ENCODE measurements at regions not wholly inside any gene's neighbourhood (a gene's known extent, or its start where the extent isn't known, plus 50 kb on each side); places are given as distances from the start of the nearest gene placed in this dataset.

GRCh38 chr2:157106950-157107349, 150.6 kb upstream of the GALNT5 start:
- Mint-ChIP-seq H3K27ac (ENCODE audit: unreplicated experiment) (peak overlapping the region; percentile 38), H3K9me3 (ENCODE audit: low read depth, unreplicated experiment) (peaks cover under 1% of the 10 kb centered on the region), H3K4me1 (ENCODE audit: low read depth, unreplicated experiment) (peaks cover 20% of the 10 kb centered on the region), H3K4me3 (ENCODE audit: low read depth, unreplicated experiment) (no peak overlapping the region), H3K36me3 (ENCODE audit: insufficient read depth, unreplicated experiment) (peaks cover 5% of the 10 kb centered on the region), H3K27me3 (ENCODE audit: unreplicated experiment) (no peaks in the 10 kb centered on the region)
- CTCF ChIA-PET = no interaction called here
- TF ChIP-seq CTCF (IDR thresholded peaks at IDR 0.05; ENCODE audit: unreplicated experiment) = no peak
- no TSS peak for BruUV-seq (replicated peaks)
- DNase-seq = no peak
- intact Hi-C loops (cut with micrococcal nuclease; ENCODE audit: unreplicated experiment) = loop anchor here (5.0 kb wide), 1 partner anchor 85 kb away; no protein-coding TSS in a partner anchor

GRCh38 chr2:157107460-157107859, 150.0 kb upstream of the GALNT5 start:
- peak; percentile 23 for DNase-seq
- Mint-ChIP-seq H3K4me1 (ENCODE audit: low read depth, unreplicated experiment) (peaks cover 20% of the 10 kb centered on the region), H3K4me3 (ENCODE audit: low read depth, unreplicated experiment) (no peak overlapping the region), H3K36me3 (ENCODE audit: insufficient read depth, unreplicated experiment) (peaks cover 5% of the 10 kb centered on the region), H3K27me3 (ENCODE audit: unreplicated experiment) (no peaks in the 10 kb centered on the region), H3K27ac (ENCODE audit: unreplicated experiment) (peak overlapping the region; percentile 38), H3K9me3 (ENCODE audit: low read depth, unreplicated experiment) (no peaks in the 10 kb centered on the region)
- no peak for TF ChIP-seq CTCF (IDR thresholded peaks at IDR 0.05; ENCODE audit: unreplicated experiment)
- intact Hi-C loops (cut with micrococcal nuclease; ENCODE audit: unreplicated experiment) = loop anchor here (5.0 kb wide), 1 partner anchor 85 kb away; no protein-coding TSS in a partner anchor
- BruUV-seq (replicated peaks) = no TSS peak
- CTCF ChIA-PET = interaction anchor here (0.8 kb wide), 1 partner anchor 19 kb away, joined by 3 read pairs; no protein-coding TSS in a partner anchor

- Mint-ChIP-seq H3K9me3 (ENCODE audit: low read depth, unreplicated experiment) (no peaks in the 10 kb centered on the region), H3K27ac (ENCODE audit: unreplicated experiment) (peak overlapping the region; percentile 38), H3K27me3 (ENCODE audit: unreplicated experiment) (no peaks in the 10 kb centered on the region), H3K4me1 (ENCODE audit: low read depth, unreplicated experiment) (peaks cover 20% of the 10 kb centered on the region), H3K4me3 (ENCODE audit: low read depth, unreplicated experiment) (no peak overlapping the region), H3K36me3 (ENCODE audit: insufficient read depth, unreplicated experiment) (peaks cover 5% of the 10 kb centered on the region)
- DNase-seq = peak; percentile 82
- no peak for TF ChIP-seq CTCF (IDR thresholded peaks at IDR 0.05; ENCODE audit: unreplicated experiment)
- intact Hi-C loops (cut with micrococcal nuclease; ENCODE audit: unreplicated experiment) = loop anchor here (5.0 kb wide), 1 partner anchor 84 kb away; no protein-coding TSS in a partner anchor
- BruUV-seq (replicated peaks) = no TSS peak
- CTCF ChIA-PET = interaction anchor here (0.8 kb wide), 1 partner anchor 18 kb away, joined by 3 read pairs; no protein-coding TSS in a partner anchor
These were observed 149.6 kb upstream of the GALNT5 start for GRCh38 chr2:157107877-157108276.

- Mint-ChIP-seq H3K4me3 (ENCODE audit: low read depth, unreplicated experiment) (no peak overlapping the region), H3K27me3 (ENCODE audit: unreplicated experiment) (no peaks in the 10 kb centered on the region), H3K9me3 (ENCODE audit: low read depth, unreplicated experiment) (no peaks in the 10 kb centered on the region), H3K36me3 (ENCODE audit: insufficient read depth, unreplicated experiment) (no peaks in the 10 kb centered on the region), H3K27ac (ENCODE audit: unreplicated experiment) (no peak overlapping the region), H3K4me1 (ENCODE audit: low read depth, unreplicated experiment) (peaks cover 22% of the 10 kb centered on the region)
- no TSS peak for BruUV-seq (replicated peaks)
- CTCF ChIA-PET = no interaction called here
- intact Hi-C loops (cut with micrococcal nuclease; ENCODE audit: unreplicated experiment) = no loop called here
- DNase-seq = no peak
- no peak for TF ChIP-seq CTCF (IDR thresholded peaks at IDR 0.05; ENCODE audit: unreplicated experiment)
These were observed 134.7 kb upstream of the GALNT5 start for GRCh38 chr2:157122776-157123175.
